Activated B cell treated with CpG ODN at 0.5 μM for 24 hours (primary cell): ENCODE measurements at regions not wholly inside any gene's neighbourhood (a gene's known extent, or its start where the extent isn't known, plus 50 kb on each side); places are given as distances from the start of the nearest gene placed in this dataset.

Source experiments
- ATAC-seq: fragments of 200-7000 bp; cut with Tn5 transposase; one replicate; pipeline ENCODE4 v1.10.0; 2021; ENCODE audit warnings: low read depth, mild to moderate bottlenecking, moderate library complexity
- CTCF ChIA-PET: fragments of 350-600 bp; sonication (Branson Sonifier 250); formaldehyde crosslinking; loops from one replicate; lab custom pipeline; 2021; ENCODE audit warnings: antibody characterized with exemption; lab: Charles Lee
- POLR2A ChIA-PET: fragments of 350-600 bp; sonication (Branson Sonifier 250); formaldehyde crosslinking; loops from one replicate; lab custom pipeline; 2021; ENCODE audit warnings: antibody characterized with exemption; lab: Charles Lee
- DNase-seq: peaks from one replicate; pipeline ENCODE4 v3.0.0; 2022
- H3K27ac Mint-ChIP-seq: one replicate; pipeline ENCODE4 v1.8.0; 2020; ENCODE audit warnings: mixed read lengths
- H3K27me3 Mint-ChIP-seq: one replicate; pipeline ENCODE4 v1.8.0; 2021; ENCODE audit warnings: mixed read lengths
- H3K36me3 Mint-ChIP-seq: one replicate; pipeline ENCODE4 v1.8.0; 2021; ENCODE audit warnings: low read depth, mixed read lengths
- H3K4me1 Mint-ChIP-seq: one replicate; pipeline ENCODE4 v1.8.0; 2021; ENCODE audit warnings: mixed read lengths
- H3K4me3 Mint-ChIP-seq: one replicate; pipeline ENCODE4 v1.8.0; 2020; ENCODE audit warnings: mild to moderate bottlenecking, mixed read lengths
- H3K9me3 Mint-ChIP-seq: one replicate; pipeline ENCODE4 v1.8.0; 2020; ENCODE audit warnings: mixed read lengths
- CTCF ChIP-seq: fragments of 200-600 bp; IDR thresholded peaks from one replicate; pipeline ENCODE4 v1.8.0; 2022; ENCODE audit warnings: antibody characterized with exemption, mild to moderate bottlenecking
- intact Hi-C: fragments of 100-400 bp; cut with micrococcal nuclease; formaldehyde crosslinking; loops from one replicate; pipeline ENCODE4 v1.15.1; 2024

GRCh38 chr2:9780368-9781130 lies 62.7 kb upstream of the TAF1B start:
- no peaks in the 10 kb centered on the region for H3K9me3 Mint-ChIP-seq
- no peak for TF ChIP-seq CTCF
- H3K4me1 Mint-ChIP-seq: peaks cover 11% of the 10 kb centered on the region
- DNase-seq: no peak
- no peaks in the 10 kb centered on the region for H3K36me3 Mint-ChIP-seq
- intact Hi-C loops: no loop called here
- no peak overlapping the region for H3K27ac Mint-ChIP-seq
- no peak overlapping the region for H3K4me3 Mint-ChIP-seq
- no peaks in the 10 kb centered on the region for H3K27me3 Mint-ChIP-seq
- CTCF ChIA-PET: no interaction called here
- no peak for ATAC-seq
- POLR2A ChIA-PET: no interaction called here

DNA sequence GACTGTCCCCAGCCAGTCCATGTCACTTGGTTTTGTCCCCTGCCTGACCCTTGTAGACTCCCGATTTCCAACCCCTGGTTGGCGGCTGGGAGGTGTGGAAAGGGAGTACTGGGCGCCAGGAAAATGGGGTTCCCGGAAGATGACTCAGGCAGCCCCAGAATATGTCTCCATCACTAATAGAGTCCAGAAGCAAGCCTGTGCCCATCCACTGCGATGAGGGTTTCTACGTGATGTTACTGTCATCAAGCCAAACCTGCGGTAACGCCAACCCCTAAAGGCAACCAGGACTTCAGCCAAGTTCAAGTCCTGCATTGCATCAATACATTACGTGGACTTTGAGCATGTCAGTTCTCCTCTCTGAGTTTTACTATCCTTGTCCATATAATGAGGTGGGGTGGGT lies 62.0 kb upstream of the TAF1B start:
- ATAC-seq: no peak
- CTCF ChIA-PET: no interaction called here
- H3K4me1 Mint-ChIP-seq: peaks cover 11% of the 10 kb centered on the region

GRCh38 chr2:9782197-9782719 lies 61.0 kb upstream of the TAF1B start:
- Mint-ChIP-seq H3K27me3 (peaks cover 2% of the 10 kb centered on the region), H3K27ac (no peak overlapping the region), H3K4me1 (peaks cover 16% of the 10 kb centered on the region), H3K4me3 (no peak overlapping the region), H3K9me3 (no peaks in the 10 kb centered on the region), H3K36me3 (no peaks in the 10 kb centered on the region)
- DNase-seq: no peak
- CTCF ChIA-PET: interaction anchor here (1.5 kb wide), 1 partner anchor 17 kb away, joined by 4 read pairs; no protein-coding TSS in a partner anchor
- no peak for TF ChIP-seq CTCF
- intact Hi-C loops: no loop called here
- ATAC-seq: no peak
- POLR2A ChIA-PET: no interaction called here

More for the DNA sequence above, 62.0 kb upstream of the TAF1B start:
- Mint-ChIP-seq H3K27ac (no peak overlapping the region), H3K4me3 (no peak overlapping the region), H3K36me3 (no peaks in the 10 kb centered on the region), H3K9me3 (no peaks in the 10 kb centered on the region), H3K27me3 (no peaks in the 10 kb centered on the region)
- intact Hi-C loops: no loop called here
- POLR2A ChIA-PET: no interaction called here
- no peak for DNase-seq
- no peak for TF ChIP-seq CTCF

- TF ChIP-seq CTCF: no peak
- peaks cover 5% of the 10 kb centered on the region for H3K9me3 Mint-ChIP-seq
- ChIA-PET POLR2A (no interaction called here), CTCF (interaction anchor here (1.1 to 1.6 kb wide), 2 partner anchors 10 to 25 kb away, joined by 4 to 6 read pairs; no protein-coding TSS in a partner anchor)
- ATAC-seq: no peak
- intact Hi-C loops: no loop called here
- H3K4me3 Mint-ChIP-seq: no peak overlapping the region
- no peaks in the 10 kb centered on the region for H3K36me3 Mint-ChIP-seq
- H3K27ac Mint-ChIP-seq: no peak overlapping the region
- DNase-seq: no peak
- H3K27me3 Mint-ChIP-seq: peaks cover 11% of the 10 kb centered on the region
- H3K4me1 Mint-ChIP-seq: peaks cover 21% of the 10 kb centered on the region
These were observed 53.9 kb upstream of the TAF1B start for GRCh38 chr2:9789371-9789770.

DNA sequence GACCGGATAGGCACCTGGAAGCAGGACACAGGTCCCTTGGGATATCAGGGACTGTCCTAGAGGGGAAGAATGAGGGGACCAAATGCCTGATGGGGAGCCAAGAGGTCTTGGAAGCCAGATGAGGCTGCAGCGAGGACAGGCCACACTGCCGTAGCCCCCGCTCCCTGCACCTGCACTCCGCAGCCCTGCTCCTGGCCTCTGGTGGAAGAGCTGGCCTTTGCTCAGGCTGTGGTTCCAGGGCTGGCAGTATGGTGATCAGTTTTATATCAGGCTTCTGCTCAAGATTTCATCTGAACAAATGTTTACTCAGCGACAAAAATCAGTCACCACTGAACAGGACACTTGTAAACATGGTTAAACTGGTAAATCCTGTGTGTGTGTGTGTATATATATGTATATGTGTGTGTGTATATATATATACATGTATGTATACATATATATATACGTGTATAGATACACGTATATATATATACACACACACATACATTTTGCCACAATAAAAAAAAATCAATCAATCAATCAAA lies 52.5 kb upstream of the TAF1B start:
- Mint-ChIP-seq H3K4me3 (no peak overlapping the region), H3K27ac (no peak overlapping the region), H3K9me3 (peaks cover 5% of the 10 kb centered on the region), H3K27me3 (peaks cover 13% of the 10 kb centered on the region), H3K4me1 (peaks cover 23% of the 10 kb centered on the region), H3K36me3 (no peaks in the 10 kb centered on the region)
- DNase-seq: no peak
- intact Hi-C loops: no loop called here
- TF ChIP-seq CTCF: no peak
- ATAC-seq: no peak
- CTCF ChIA-PET: no interaction called here
- POLR2A ChIA-PET: no interaction called here
